ENCODE measurements at regions not wholly inside any gene's neighbourhood (a gene's known extent, or its start where the extent isn't known, plus 50 kb on each side); places are given as distances from the start of the nearest gene placed in this dataset.
"Not testable (repeated sequence)": the region's sequence is repeated elsewhere in the genome, so short reads cannot be mapped to it uniquely, and the experiment has no call there.

DNA sequence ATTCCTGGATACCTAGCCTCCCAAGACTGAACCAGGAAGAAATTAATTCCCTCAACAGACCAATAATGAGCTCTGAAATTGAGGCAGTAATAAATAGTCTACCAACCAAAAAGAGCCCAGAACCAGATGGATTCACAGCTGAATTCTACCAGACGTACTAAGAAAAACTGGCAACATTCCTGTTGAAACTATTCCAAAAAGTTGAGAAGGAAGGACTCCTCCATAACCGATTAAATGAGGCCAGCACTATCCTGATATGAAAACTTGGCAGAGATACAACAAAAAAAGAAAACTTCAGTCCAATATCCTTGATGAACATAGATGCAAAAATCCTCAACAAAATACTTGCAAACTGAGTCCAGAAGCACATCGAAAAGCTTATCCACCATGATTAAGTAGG, 392.5 kb upstream of the GRAMD2B start:
- no peak for DNase-seq

DNA sequence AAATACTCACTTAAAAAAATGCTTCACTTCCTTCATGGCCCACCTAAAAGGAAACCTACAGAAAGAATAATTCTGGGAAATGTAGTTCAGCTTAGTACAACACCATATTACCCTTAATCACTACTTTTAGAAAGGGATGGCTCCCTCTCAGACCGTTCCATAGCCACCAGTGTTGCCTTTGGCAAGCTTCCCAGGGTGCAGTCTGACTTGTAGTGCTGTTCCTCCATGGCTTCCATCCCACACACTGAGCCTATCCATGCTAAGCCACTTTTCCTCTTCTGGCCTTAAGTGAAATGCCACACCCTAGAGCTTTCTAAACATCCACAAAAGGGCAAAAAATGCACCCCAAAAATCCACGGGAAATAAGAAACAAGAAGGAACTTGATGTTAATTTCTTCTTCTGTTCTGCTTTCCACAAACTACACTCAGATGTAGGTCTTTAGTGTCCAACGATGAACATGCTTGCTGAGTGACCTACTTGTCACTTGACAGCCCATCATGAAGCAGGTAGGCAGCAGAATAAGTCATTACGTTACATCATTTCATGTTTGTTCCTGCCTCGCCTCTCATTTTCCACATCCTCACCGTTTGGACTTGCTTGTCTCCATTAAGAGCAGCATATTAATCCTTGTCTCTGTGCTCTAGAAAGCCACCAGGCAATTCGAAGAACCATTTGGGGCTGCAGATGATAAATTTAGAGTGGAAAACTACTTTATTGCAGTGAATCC, 391.1 kb upstream of the GRAMD2B start:
- peak; percentile 2 for DNase-seq

DNA sequence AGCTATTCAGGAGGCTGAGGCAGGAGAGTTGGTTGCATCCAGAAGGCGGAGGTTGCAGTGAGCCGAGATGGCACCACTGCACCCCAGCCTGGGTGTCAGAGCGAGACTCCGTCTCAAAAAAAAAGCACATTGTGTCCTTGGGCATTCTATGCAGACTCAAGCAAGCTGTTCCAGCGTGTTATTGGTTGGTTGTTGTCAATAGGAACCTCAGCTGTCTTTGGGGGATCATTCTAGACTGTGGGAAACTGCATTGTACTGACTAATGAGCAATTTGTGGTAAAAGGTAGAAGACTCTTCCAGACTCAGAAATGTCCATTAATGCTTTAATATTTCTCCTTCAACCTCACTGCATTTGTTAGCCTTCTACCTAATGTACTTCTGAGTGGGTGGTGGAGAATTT, 379.5 kb upstream of the GRAMD2B start:
- no peak for DNase-seq

DNA sequence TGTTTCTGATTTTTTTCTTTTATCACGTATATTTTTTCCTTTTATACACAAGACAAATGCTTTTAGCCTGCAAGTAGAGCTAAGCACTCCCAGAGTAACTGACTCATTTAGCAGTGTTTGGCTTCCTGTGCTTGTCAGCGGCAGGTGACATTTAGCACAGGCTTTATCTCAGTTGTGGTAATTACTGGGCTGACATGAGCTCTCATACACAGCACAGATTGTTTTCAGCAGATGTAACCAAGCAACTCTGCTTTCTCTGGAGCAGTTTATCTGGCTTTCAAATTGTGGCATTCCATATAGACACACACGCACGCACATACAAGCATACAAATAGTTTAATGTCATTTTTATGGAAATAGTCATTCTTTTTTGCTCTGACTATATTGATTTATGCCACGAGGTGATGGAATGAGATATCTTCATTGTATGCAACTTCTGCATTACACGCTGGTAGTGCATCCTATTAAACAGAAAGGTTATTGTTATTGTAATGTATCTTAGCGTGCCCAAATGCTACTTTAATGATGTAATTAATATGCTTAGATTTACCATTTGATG, 379.0 kb upstream of the GRAMD2B start:
- DNase-seq: no peak

DNA sequence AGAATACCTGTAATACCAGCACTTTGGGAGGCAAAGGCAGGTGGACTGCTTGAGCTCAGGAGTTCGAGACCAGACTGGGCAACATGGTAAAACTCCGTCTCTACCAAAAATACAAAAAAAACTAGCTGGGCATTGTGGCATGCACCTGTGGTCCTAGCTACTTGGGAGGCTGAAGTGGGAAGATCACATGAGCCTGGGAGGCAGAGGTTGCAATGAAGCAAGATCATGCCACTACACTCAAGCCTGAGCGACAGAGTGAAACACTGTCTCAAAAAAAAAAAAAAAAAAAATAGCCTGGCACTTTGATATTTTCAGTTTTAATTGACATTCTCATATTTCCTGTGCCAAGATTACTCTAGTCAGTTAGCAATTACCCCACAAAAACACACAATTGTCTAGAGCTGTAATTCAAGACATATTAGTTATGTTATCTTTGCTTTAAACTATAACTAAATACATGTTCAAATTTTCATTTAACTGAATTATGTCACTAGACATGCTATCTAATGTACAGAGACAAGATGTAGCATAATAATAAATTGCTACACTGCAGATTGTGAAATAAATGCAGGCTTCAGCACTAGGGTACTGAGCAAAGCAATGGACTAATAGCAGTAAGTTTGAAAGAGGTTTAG, 378.2 kb upstream of the GRAMD2B start:
- no peak for DNase-seq

DNA sequence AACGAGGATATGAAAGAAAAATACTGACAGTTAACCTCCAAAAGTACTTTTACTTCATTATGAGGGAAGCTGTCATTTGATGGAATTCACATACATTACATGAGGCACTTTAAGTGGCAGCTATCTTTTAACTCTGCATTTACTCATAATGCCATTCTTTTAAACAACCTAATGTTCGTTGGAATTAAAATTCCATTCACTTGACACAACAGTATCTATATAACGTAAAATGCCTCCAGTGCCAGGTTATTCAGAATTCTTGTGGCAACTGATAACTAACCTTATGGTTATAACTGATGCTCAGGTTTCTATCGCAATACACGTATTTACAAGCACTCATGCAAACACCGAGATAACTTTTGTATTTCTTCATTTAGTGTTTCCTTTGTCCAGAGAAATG, 376.9 kb upstream of the GRAMD2B start:
- no peak for DNase-seq

DNA sequence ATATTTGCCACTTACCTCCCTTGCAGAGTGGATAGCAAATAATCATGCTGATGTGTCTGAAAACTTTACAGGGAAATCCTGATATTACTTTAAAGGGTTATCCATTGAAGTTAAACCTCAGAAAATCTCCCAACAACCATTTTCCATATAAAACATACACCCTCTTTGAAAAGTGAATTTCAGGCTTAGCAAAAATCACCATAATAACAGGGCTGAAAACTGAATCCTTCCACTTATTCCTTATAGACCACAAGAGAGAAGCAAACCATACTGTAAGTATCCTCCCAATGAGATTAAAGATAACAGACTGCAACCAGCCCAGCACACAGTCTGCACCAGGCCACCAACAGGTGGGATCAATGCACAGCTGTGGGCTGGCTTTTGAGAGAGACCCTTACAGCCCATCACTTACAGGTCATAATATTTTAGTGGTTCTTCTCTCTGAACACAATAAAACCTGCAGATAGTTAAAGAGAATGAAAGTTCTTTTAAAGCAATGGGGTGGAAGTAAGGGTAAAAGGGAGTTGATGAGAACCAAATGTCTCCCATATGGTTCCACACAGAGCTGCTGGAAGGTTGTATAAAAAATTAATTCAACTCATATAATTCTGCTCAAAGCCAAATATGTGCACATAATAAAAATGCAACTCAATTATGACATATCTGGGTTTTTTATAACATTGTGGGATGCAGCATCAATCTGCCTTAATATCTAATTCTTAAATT, 376.2 kb upstream of the GRAMD2B start:
- no peak for DNase-seq

DNA sequence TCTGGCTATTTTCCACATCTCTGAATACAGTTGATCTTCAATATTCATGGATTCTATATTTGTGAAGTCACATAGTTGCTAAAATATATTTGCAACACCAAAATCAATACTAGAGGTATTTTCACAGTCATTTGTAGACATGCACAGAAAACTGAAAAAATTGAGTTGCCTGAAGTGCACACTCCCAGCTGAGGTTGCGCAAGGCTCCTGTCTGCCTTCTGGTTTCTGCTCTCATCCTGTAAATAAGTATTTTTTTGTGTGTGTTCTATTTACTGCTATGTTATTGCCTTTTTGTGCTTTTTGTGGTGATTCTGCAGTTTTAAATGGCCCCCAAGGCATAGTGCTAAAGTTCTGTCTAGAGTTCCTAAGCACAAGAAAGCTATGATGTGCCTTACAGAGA, 371.1 kb upstream of the GRAMD2B start:
- no peak for DNase-seq

DNA sequence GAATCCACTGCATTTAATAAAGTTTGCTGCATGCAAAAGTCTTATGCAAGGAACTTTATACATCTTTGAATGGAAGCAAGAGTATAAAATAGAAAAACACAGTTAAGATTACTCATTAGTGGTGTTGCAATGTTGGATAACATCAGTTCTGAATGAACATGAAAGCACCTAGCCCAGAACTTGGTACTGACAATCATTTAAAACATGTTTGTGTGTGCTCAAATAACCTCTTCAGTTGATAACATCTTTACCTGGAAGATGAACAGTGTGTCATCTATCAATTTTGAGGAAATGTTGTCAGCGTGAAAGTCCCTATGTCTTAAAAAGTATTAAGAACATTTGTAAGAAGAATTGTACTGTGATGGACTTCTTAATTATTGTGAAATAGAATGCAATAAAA, 370.4 kb upstream of the GRAMD2B start:
- DNase-seq: no peak

DNA sequence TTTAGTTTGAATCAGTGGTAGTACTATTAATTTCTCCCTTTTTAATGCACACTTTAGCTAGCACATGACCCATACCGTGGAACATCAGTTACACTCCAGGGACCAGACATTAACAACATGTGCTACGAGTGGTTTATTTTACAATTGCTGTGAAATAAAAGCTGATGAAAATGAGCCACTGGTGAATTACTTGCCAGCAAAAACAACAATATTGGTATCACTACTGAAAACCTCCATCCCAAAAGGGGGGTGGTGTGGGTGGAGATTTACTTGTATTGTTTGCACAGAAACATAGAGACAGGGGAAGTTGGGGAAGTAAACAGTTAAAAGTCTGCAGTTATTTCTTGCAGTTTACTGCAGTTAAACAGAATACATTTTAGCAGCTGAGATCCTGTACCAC, 369.6 kb upstream of the GRAMD2B start:
- no peak for DNase-seq

DNA sequence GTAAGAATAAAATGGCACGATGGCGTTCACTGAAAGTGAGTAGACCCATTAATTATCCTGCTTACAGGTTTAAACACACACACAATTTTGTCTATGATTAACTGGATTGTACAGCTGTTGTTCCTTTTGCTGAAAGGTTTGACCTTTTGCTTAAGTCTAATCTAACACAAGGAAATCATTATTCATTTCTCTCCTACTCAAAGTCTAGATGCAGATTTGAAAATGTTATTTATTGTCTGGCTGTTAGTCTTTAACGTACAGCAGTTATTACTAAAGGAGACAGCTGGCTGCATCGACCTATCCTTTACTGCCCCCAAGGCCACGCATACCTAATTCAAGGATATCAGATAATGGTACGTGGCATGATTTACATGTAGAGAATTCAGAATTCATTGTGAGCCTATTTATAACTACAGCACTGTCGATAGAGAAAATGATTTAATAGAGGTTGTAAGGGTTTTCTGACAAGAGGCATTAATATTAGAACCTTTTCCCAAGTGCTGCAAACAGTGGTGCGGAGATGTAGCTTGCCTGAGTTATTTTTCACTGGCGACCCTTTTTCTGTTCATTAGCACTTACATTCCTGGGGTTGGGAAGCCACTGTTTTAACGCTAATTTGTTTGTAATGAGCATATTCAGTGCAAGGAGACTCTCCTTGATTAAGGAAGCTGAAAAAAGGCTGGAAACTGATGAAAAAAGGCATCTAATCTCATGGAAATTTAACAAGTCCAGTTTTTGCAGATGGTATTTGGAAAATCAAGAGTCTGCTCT, 368.4 kb upstream of the GRAMD2B start:
- no peak for DNase-seq

DNA sequence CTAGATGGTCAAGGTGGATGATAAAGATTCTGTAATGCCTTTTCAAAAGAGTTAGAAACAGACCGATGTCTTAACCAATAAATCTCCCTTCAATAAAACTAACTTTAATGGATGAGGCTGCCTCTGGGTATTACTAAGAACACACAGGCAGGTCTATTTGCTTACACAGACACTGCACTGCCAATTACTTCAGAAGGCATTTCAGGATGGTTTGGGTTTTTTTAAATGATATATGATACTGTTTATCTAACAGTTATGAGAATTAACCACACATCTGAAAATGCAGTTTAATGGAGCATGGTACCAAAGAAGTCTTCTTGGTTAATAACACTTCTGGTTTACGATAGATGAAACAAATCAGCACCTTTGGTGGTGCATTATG, 367.9 kb upstream of the GRAMD2B start:
- no peak for DNase-seq

DNA sequence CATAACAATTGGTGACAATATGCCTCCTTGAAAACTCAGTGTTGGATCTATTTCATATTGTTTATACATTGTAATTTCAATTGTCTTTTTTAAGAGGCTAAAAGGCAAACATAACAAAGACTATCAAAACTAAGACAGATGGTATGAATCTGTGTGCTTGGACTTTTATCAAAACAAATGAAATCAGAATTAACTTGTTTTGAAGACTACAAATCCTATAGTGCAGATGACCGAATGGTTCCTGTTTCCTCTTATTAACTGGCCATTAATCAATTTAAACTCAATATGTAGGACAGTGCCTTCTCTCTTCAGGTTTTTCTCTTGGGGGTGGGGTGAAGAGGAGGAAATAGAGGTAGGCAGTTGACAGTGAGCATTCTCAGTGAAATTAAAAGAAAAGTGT, 366.9 kb upstream of the GRAMD2B start:
- no peak for DNase-seq

DNA sequence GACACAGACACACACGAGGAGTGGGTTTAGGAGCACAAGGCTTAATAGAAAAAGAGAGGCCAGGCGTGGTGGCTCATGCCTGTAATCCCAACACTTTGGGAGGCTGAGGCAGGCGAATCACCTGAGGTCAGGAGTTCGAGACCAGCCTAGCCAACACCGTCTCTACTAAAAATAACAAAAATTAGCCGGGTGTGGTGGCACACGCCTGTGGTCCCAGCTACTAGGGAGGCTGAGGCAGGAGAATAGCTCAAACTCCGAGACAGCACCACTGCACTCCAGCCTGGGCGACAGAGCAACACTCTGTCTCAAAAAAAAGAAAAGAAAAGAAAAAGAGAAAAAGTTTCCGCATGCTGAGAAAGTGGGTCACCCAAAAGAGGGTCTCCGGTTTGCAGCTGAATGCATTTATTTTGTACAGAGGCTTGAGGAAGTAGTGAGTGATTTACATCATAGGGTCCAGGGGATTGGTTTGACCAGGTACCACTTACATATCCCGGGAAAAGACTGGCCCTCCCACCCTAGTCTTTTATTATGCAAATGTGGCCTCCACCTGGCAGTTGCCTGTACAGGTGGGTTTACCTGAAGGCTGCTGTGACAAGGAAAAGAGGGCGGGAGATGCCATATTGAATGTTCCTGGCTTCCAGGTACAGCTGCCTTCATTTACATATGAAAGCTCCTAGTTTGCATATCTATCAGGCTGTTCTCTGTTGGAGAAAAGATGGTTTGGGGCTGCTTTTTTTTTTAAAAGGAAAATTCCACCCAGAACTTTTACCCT, 366.2 kb upstream of the GRAMD2B start:
- DNase-seq: no peak

DNA sequence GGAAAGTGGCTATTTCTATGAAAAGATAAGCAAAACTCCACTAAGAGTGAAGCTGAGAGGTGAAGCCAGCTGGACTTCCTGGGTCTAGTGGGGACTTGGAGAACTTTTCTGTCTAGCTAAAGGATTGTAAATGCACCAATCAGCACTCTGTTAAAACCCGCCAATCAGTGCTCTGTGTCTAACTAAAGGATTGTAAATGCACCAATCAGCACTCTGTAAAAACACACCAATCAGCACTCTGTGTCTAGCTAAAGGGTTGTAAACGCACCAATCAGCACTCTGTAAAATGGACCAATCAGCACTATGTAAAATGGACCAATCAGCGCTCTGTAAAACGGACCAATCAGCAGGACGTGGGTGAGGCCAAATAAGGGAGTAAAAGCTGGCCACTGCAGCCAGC, 364.8 kb upstream of the GRAMD2B start:
- DNase-seq: not testable (repeated sequence)

DNA sequence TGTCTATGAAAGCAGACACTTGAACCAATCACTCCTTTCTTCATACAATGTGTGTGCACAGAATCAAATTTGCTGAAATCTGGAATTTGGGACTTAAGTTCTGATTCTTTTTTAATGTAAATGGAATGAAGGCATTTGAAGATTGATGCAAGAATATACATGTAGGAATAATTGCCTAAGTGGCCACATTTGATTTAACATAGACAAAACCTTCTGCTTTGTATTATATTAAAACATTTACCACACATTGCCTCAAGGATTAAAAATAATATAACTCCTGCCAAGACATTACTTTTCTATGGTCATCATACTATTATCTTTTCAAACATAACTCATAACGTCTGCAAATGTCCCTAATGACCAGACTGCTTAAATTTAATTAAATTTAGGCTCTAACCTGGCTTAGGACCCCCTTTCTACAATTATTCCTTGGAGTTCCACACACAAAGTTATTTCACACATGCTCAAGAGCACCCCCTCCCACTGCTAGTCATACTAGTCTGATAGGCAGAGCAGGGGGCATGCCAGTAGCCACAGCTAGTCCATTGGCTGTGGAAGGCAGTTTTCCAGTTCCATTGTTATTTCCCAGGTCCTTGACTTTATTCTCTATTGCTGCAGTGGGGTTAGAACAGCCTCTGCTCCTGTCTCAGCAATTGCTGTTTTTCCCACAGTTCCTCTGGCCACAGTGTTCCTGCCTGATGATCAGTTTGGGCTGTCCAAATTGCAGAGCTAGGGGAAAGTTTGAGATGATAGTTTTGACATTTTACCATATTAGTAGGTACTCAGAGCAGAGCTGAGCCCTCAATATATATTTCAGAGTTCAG, 360.6 kb upstream of the GRAMD2B start:
- DNase-seq: no peak

DNA sequence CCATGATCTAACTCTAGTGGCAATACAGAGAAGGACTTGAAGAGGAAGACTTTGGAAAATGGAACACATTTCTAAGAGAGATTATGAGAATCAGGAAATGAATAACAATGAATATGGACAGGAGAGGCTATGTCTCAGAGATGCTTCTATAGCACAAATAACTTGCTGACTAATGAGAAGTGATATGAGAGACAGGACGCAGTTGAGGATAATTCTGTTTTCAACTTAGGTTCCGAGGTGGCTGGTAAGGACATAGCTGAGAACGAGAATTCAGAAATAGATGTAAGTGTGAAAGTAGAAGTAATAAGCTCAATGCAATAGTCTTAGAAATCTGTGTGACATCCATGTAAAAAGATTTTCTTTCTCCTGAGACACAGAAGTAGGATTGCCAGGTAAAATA, 358.1 kb upstream of the GRAMD2B start:
- DNase-seq: no peak

DNA sequence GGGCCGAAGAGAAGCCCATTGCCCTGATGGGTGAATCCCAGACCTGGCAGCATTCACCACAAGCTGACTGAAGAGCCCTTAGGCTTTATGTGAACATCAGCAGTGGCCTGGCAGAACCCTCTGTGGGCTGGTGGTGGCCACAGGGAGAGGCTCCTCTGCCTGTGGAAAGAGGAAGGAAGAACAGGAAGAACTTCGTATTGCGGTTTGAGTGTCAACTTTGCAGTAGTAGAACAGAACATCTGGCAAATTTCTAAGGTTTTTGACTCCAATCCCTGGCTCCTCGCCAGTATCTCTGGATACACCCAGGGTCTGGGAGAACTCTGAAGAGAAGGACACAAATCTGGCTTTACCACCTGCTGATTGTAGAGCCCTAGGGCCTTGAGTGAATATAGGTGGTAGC, 356.4 kb upstream of the GRAMD2B start:
- no peak for DNase-seq

DNA sequence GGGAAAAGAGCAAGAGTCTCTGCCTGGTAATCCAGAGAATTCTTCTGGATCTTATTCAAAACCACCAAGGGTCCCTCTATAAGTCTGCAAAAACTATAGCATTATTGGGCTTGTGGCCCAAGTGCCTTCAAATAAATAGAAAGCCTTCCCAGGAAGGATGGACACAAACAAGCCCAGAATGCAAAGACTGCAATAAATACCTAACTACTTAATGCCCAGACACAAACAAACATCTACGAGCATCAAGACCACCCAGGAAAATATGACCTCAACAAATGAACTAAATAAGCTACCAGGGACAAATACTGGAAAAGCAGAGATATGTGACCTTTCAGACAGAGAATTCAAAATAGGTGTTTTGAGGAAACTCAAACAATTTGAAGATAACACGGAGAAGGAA, 355.8 kb upstream of the GRAMD2B start:
- DNase-seq: no peak

DNA sequence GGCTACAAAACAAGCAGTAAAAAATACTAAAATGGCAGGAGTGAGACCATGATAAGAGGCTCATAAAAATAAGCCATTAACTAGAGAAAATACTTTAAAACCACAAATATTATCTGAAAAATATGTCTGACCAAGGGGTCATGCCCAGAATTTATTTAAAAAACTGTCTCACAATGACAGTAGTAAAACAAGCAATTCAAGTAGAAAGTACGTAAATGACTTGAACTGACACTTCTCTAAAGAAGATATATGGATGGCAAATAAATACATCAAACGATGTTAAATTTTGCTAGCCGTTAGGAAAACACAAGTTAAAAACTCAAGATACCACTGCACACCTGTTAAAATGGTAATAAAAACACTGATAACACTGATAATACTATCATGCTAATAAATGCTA, 353.9 kb upstream of the GRAMD2B start:
- DNase-seq: no peak

DNA sequence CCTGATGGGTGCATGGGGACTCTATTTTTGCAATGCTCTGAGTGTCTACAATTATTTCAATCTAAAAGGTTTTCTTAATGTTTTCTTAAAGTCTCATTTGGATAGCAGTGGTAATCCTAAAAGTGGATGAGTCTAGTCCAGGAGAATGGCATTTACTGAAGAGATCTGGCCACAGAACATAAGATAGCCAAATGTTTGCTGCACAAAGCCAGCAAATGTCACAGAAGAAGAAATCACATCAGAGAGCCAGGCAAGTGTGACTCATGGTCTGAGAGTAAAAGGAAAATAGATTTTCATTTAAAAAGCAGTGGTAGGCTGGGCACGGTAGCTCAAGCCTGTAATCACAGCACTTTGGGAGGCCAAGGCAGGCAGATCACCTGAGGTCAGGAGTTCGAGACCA, 352.7 kb upstream of the GRAMD2B start:
- no peak for DNase-seq
